Spinal cord (tissue), 9 donors: ENCODE measurements at regions not wholly inside any gene's neighbourhood (a gene's known extent, or its start where the extent isn't known, plus 50 kb on each side); places are given as distances from the start of the nearest gene placed in this dataset.

Source experiments
- DNase-seq, 6 donors: peaks; one replicate each; pipeline versions ENCODE4 v3.0.0 to v3.0.0-alpha.2; 2013 to 2015; ENCODE audit warnings: low spot score in 6 of 6, low read depth in 4 of 6
- H3K27ac ChIP-seq: one replicate; pipeline ENCODE4 v1.5.1; 2013; ENCODE audit warnings: low read depth, low read length, control low read depth
- H3K27me3 ChIP-seq: one replicate; pipeline ENCODE4 v1.6.1; 2013; ENCODE audit warnings: low read length; ENCODE audit not compliant: control insufficient read depth, insufficient read depth
- H3K36me3 ChIP-seq: one replicate; pipeline ENCODE4 v1.6.1; 2013; ENCODE audit warnings: low read length; ENCODE audit not compliant: control insufficient read depth, insufficient read depth
- H3K4me1 ChIP-seq: one replicate; pipeline ENCODE4 v1.6.1; 2013; ENCODE audit warnings: low read length; ENCODE audit not compliant: control insufficient read depth, insufficient read depth
- H3K4me3 ChIP-seq: one replicate; pipeline ENCODE4 v1.5.1; 2013; ENCODE audit warnings: low read depth, low read length, control low read depth
- H3K9me3 ChIP-seq: one replicate; pipeline ENCODE4 v1.6.1; 2013; ENCODE audit warnings: low read length; ENCODE audit not compliant: control insufficient read depth, insufficient read depth
- whole genome bisulfite sequencing: methylation state at CpG from one replicate; pipeline ENCODE4 v1.1.5; 2013; ENCODE audit warnings: missing lambda C conversion rate; ENCODE audit not compliant: insufficient coverage; 5-methylcytosine and 5-hydroxymethylcytosine counted together
- donor health status: healthy.

GRCh38 chr1:112237983-112238545 is 157.9 kb upstream of the CTTNBP2NL start:
- no peaks in the 10 kb centered on the region for H3K36me3 ChIP-seq
- no peak overlapping the region for H3K4me3 ChIP-seq
- DNase-seq = peak in 1 of 6 donors; percentile 56
- H3K4me1 ChIP-seq = no peaks in the 10 kb centered on the region
- WGBS = 80% methylated on average over 1 of the region's 2 CpGs
- H3K9me3 ChIP-seq = no peaks in the 10 kb centered on the region
- H3K27ac ChIP-seq = no peak overlapping the region
- H3K27me3 ChIP-seq = no peaks in the 10 kb centered on the region

- no peaks in the 10 kb centered on the region for H3K36me3 ChIP-seq
Measured at GRCh38 chr1:112239683-112240330, 156.2 kb upstream of the CTTNBP2NL start.

GRCh38 chr1:112242470-112242869 is 153.5 kb upstream of the CTTNBP2NL start:
- Histone ChIP-seq H3K27me3 (no peaks in the 10 kb centered on the region), H3K9me3 (no peaks in the 10 kb centered on the region), H3K27ac (no peak overlapping the region), H3K4me1 (peaks cover 4% of the 10 kb centered on the region), H3K4me3 (no peak overlapping the region), H3K36me3 (no peaks in the 10 kb centered on the region)
- WGBS = 96% methylated on average over 5 of the region's 5 CpGs
- DNase-seq = no peak

More at GRCh38 chr1:112239683-112240330, 156.2 kb upstream of the CTTNBP2NL start:
- DNase-seq = no peak
- H3K4me1 ChIP-seq = peaks cover 4% of the 10 kb centered on the region
- no peaks in the 10 kb centered on the region for H3K27me3 ChIP-seq
- 86% methylated on average over 1 of the region's 6 CpGs for WGBS
- no peaks in the 10 kb centered on the region for H3K9me3 ChIP-seq
- no peak overlapping the region for H3K27ac ChIP-seq
- no peak overlapping the region for H3K4me3 ChIP-seq

- Histone ChIP-seq H3K36me3 (no peaks in the 10 kb centered on the region), H3K27ac (no peak overlapping the region), H3K4me3 (no peak overlapping the region), H3K4me1 (peaks cover 4% of the 10 kb centered on the region), H3K9me3 (no peaks in the 10 kb centered on the region), H3K27me3 (no peaks in the 10 kb centered on the region)
- DNase-seq = no peak
- 96% methylated on average over 3 of the region's 3 CpGs for WGBS
Measured at GRCh38 chr1:112244131-112244530, 151.9 kb upstream of the CTTNBP2NL start.

- H3K36me3 ChIP-seq = no peaks in the 10 kb centered on the region
- peaks cover 4% of the 10 kb centered on the region for H3K4me1 ChIP-seq
- no peak overlapping the region for H3K4me3 ChIP-seq
- H3K27me3 ChIP-seq = no peaks in the 10 kb centered on the region
- no peak overlapping the region for H3K27ac ChIP-seq
- no peak for DNase-seq
- 83% methylated on average over 1 of the region's 2 CpGs for WGBS
- H3K9me3 ChIP-seq = no peaks in the 10 kb centered on the region
Measured at GRCh38 chr1:112245114-112245513, 150.9 kb upstream of the CTTNBP2NL start.

- peak in 1 of 6 donors; percentile 33 for DNase-seq
- H3K27me3 ChIP-seq = no peaks in the 10 kb centered on the region
- peaks cover 4% of the 10 kb centered on the region for H3K4me1 ChIP-seq
- no CpG with 5 or more reads among the region's 2 CpGs for WGBS
- no peaks in the 10 kb centered on the region for H3K36me3 ChIP-seq
- no peak overlapping the region for H3K4me3 ChIP-seq
- H3K9me3 ChIP-seq = no peaks in the 10 kb centered on the region
- H3K27ac ChIP-seq = no peak overlapping the region
Measured at GRCh38 chr1:112247036-112247597, 148.9 kb upstream of the CTTNBP2NL start.

GRCh38 chr1:112247961-112248360 is 148.1 kb upstream of the CTTNBP2NL start:
- Histone ChIP-seq H3K36me3 (no peaks in the 10 kb centered on the region), H3K27ac (no peak overlapping the region)
- WGBS = 49% methylated on average over 2 of the region's 2 CpGs

GRCh38 chr1:112250892-112251291 is 145.1 kb upstream of the CTTNBP2NL start:
- no peak for DNase-seq
- H3K4me1 ChIP-seq = no peaks in the 10 kb centered on the region

More at GRCh38 chr1:112247961-112248360, 148.1 kb upstream of the CTTNBP2NL start:
- no peak for DNase-seq
- Histone ChIP-seq H3K27me3 (no peaks in the 10 kb centered on the region), H3K4me3 (no peak overlapping the region), H3K9me3 (no peaks in the 10 kb centered on the region), H3K4me1 (peaks cover 4% of the 10 kb centered on the region)

GRCh38 chr1:112251766-112252506 is 144.1 kb upstream of the CTTNBP2NL start:
- no peaks in the 10 kb centered on the region for H3K9me3 ChIP-seq
- H3K4me1 ChIP-seq = no peaks in the 10 kb centered on the region
- 83% methylated on average over 4 of the region's 6 CpGs for WGBS
- no peak overlapping the region for H3K4me3 ChIP-seq
- H3K27me3 ChIP-seq = no peaks in the 10 kb centered on the region
- no peak for DNase-seq
- no peak overlapping the region for H3K27ac ChIP-seq
- H3K36me3 ChIP-seq = no peaks in the 10 kb centered on the region

More at GRCh38 chr1:112250892-112251291, 145.1 kb upstream of the CTTNBP2NL start:
- Histone ChIP-seq H3K27ac (no peak overlapping the region), H3K27me3 (no peaks in the 10 kb centered on the region), H3K4me3 (no peak overlapping the region), H3K36me3 (no peaks in the 10 kb centered on the region), H3K9me3 (no peaks in the 10 kb centered on the region)
- 86% methylated on average over 2 of the region's 2 CpGs for WGBS
